ENCODE measurements at regions not wholly inside any gene's neighbourhood (a gene's known extent, or its start where the extent isn't known, plus 50 kb on each side); places are given as distances from the start of the nearest gene placed in this dataset.

DNA sequence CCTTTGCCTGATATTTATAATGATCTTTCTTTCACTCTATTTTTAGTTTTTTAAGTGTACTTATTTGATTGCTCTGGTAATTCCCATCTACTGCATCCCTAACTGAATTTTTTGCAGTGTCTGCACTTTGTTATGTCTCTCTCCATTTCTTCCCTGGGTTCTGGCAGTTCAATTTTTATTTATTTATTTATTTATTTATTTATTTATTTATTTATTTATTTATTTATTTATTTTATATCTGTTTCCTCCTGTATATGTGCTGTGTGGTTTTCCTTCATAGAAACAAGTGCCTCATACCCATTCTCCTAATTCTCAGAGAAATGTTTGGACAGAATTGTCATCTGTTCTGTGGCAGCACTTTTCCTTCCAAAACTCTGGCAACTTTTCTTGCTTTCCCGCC is 2370.8 kb upstream of the WWC1 start:
- no peak for DNase-seq

DNA sequence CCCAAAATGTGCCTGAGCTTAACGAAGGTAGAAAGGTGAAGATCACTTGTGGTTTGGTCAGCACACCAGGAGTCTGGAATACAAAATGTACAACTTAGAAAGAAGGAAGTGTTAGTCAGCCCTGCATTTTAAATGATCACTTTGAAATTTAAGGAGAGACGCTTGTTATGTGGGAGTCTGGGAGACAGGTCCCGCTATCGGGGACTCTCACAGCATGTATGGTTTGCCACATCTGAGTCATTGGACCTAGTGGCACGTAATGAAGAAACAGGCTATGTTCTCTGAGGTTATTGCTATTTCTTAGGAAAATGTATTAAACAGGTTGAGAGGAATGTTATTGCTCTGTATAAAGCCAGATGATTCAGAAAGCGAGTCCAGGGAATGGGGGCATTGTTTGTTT is 2362.5 kb upstream of the WWC1 start:
- no peak for DNase-seq

DNA sequence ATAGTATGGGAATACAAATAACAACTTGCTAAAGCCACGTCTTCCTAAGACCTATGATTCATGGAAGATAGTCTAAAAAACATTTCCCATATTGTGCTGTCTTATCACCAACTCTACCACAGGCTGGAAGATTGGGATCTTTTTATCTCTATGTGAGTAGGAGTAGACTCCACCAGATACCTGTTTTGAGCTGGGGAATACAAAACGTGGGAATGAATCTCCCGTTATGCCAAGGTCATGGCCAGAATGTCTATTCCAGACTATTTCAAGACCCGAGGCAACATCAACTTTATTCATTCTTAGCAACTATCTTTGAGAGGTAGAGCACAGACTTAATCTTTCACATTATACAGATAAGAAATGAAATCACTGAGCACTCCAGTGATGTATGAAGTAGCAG is 2350.9 kb upstream of the WWC1 start:
- DNase-seq: no peak

DNA sequence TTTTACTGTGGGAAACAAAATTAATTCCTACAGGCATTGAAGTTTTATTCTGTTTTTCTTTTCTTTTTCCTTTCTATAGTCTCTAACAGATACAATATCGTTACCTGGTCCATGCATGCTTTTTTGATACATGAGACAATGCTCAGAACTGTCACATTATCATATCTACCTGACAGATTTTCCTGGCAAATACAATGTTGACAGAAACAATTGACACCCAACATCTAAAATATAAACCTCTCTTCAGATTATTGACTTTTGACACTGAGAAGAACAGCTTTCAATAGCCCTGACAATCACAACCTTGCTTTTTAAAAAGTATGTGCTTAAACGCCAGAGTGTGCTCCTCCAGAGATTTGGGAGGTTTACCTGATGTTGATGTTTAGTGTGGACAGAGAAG is 2334.6 kb upstream of the WWC1 start:
- DNase-seq: no peak

DNA sequence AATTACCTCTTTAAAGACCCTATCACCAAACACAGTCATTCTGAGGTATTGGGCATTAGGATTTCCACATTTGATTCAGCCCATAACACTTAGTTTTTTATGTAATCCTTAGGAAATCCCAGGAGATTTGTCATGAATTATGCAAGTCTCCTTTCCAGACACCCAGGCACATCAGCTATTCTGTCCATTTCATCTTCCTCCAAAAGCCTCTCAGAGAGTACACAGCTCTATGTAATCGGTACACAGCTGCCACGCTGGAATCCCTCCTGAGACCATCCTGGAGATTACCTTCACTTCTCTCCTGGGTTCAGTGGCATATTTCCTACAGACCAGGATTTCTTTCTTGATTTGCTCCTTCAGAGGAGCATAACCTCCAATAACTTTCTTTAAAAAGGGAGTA is 2309.8 kb upstream of the WWC1 start:
- DNase-seq: no peak

DNA sequence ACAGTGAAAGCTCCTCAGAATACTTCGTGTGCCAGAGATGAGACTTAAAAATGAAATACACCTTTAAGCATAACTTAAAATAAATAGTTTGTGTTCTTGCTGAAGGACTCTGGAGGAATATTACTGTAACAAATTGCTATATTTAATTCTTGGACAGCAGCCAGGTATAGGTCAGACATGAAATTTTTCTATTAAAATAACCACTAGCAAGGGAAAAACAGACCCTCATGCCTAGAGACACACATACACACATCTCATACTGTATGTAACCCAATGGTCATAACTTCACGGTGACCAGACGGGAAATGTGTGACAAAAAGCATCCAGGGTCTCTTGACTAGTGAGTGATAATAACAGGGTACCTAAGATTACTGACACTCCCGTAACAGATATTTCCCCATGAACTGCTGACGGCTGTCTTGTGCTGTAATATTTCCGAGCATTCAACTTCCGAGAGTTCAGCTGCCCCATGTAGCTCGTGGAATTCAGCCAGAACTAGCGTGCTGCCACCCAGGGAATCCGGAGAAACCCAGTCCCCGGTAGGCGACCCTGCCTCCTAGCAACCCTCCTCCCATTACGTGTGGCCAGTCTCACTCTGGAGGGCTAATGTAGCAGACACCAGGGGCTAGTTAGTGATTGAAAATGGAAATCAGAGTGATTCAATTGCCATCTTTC is 2295.1 kb upstream of the WWC1 start:
- DNase-seq: no peak

DNA sequence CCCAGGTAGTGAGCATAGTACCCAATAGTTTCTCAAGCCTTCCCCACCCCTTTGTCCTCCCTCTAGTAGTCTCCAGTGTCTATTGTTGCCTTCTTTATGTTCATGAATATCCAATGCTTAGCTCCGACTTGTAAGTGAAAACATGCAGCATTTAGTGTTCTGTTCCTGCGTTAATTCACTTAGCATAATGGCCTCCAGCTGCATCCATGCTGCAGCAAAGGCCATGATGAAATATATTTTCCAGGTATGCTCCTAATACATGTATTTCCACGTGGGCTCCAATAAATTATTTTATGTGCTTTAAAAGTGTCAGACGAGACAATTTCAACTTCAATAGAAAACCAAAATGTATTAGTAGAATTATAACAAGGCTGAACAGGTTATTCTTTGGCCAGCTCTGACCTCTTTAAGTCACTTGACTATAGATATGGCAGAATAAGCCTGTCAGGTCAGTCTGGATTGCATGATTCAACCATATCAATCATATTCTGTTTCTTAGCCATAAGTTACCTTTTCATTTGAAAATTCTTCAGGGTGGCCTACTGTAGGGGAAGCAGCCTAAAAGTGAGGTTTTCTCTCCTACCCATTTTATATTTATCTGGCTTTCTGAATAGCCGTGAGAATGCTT is 2291.6 kb upstream of the WWC1 start:
- DNase-seq: no peak

DNA sequence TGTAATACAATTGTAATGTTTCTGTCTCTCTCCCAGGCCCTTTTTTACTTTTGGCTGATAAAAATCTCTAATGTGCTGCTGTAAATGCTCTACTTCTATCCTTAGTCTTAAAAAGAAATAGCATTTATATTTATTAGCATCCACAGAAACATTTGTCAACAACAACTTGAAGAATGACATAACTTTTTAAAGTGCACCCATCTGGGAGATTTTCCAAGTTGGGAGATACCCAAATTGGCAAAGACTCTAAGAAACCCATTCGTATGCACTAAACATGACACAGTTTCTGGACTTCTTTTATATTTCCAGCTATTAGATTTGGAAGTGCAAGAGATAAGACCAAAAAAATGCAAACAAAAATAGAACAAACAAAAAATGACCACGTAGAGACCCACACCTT is 2287.4 kb upstream of the WWC1 start:
- no peak for DNase-seq

DNA sequence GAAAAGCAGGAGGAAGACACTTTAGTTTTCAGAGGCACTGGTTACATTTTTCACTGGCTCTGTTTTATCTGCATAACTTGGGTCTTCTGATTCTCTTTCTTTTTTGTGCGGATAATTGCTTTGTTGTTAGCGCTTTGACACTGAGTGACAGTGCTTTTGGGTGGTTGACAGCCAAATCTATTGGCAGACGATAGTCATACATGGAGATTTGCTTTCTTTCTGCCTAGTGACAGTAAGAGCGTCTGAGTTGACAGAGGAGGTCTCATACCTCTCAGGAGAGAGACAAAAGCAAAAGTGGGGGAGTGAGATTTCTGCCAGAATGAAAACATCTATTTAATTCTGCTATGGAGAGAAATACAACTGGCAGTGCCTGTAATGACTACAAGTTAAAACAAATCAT is 2278.0 kb upstream of the WWC1 start:
- no peak for DNase-seq

DNA sequence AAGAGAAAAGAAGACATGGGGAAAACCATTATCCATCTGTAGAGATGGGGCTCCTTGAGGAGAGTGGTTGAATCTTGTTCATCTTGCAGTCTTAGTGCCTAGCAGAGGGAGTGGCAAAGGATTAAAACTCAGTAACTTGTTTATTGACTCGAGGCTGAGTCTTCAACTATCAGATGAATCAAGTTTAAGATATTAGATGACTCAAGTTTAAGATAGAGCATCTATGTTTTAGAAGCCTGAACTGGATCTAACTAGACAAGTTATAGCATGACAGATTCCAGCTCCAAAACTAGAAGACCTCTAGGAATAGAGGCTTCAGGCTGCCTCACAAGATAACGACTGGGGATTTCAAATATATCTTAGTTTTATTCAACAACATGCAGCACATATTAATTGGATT is 2277.2 kb upstream of the WWC1 start:
- no peak for DNase-seq

DNA sequence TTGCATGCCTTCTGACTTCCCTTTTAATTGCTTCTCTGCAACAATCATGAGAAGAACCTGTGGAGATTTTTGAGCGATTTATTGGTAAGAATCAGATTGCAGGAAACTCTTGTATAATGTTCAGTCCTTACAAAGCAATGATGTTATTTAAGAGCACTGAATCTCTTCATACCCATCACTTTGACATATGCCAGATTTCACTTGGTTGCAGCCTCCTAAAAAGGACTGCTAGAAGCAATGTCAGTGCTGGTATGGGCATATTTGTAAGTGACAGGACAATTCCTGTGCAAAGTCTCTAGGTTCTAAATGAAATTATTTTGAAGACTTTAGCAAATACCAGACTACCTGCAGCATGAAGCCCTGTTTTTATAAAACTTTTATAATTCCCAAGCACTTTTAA is 2272.7 kb upstream of the WWC1 start:
- no peak for DNase-seq

DNA sequence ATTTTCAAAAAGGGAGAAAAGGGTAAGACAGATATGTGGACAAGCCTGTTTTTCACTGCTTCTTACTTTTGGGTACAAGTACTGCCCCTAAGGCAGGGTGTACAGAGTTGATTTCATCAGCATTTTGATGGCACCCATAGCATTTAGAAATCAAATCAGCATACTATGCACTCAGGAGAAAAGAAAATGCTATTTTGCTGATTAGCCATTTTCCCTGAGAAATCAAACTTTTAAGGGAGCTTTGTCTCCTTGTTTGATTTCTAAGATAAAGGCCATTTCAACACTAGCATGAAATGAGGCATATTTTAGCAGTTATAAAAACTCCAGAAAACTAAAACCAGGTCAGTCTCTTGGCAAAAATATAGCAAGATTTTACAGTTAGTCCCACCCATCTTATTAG is 2269.4 kb upstream of the WWC1 start:
- no peak for DNase-seq

DNA sequence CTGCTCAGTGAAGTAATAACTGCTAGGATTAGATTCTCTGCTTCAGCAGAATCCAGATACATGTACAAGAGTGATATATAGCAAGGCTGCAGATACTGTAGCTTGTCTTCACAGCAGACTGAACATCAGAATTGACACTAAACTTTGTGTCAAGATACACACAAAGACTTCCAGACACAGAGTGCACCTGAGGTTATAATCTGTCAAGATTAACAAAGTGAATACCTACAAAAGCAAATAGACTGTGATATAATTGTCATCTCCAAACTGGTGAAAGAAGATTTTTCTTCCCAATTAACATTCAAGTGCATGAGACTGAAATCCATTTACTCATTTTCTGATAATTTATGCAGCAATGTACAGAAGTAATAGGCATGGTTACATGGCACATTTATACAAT is 2266.5 kb upstream of the WWC1 start:
- no peak for DNase-seq

DNA sequence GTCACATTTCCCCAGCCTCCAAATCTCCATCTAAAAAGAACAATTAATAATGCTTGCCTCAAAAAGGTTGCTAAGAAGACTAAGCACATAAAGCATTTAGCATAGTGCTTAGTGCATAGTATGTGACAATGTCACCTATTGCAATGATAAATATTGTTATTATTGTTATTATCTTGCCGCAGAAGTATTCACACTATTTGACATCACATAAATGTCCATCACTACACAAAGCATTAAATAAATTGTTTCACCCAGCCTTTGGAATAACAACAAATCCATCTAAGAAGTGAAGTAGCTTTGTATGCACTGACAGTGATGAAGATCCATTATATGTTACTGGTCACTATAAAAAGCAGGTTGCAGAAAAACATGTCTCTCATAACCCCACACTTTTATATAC is 2263.9 kb upstream of the WWC1 start:
- no peak for DNase-seq

DNA sequence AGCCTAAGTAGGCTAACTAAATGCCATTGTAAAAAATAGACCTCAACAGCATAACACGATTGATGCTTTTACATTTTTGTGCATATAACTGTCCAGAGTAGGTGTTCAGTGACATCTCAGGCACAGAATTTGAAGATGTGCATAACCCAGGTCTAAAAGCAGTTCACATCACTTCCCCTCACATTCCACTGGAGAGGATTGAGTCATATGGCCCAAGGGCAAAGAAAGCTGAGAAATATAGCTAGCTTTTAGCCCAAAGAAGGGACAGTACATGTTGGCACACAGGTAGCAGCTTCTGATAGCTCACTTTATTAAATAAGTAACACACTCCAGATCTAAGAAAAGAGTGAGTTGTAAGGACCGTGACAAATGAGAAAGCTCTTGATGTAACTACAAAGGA is 2259.5 kb upstream of the WWC1 start:
- DNase-seq: no peak

DNA sequence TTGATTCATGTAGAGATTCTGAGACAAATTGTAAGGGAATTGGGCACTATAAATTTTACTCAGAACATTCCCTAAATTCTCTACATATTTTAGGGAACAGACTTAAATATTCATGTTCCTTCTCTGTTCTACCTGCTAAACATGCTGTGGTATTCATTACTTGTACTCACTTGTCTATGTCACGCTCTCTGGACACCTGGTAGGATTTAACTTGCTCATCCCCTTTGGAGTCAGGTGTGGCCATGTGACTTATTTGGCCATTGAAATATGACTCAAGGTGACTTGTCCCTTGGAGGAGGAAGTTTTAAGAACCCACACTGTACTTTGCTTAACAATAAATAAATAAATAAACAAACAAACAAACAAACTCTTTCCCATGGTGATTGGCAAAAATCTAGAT is 2258.8 kb upstream of the WWC1 start:
- no peak for DNase-seq

DNA sequence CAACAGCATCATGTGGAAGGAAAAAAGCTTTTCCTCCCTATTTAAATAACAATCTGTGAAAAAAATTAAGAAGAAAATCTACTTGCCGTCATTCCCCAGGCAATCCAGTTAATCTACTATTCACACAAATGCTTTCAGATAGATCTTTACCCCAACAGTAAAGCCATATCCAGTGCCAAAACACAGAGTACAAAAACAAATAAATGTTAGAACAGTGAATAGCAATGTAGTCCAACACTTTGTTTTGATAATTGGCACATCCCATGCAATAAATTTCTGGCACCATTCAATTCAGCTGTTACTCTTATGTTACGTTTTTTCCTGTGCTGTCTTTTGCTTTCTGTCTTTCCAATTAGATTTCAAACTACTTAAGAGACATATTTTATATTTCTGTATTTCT is 2245.5 kb upstream of the WWC1 start:
- no peak for DNase-seq

DNA sequence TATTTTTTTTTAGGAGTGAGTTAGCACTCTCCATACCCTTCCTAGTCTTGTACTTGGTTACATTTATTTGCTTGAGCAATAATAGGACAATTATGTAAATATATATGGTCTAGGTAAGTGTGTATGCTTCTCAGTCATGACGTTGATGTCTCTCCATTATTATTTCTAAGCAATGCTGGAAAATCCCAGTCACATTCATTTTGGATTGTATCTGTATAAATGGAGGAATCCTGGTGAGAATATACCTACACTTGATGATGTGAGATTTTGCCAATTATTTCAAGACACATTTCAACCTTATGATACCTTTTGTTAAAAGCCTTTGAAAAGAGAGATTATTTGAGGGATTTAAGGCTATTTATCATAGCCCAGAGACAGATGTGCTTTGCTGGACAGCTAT is 2244.5 kb upstream of the WWC1 start:
- no peak for DNase-seq

DNA sequence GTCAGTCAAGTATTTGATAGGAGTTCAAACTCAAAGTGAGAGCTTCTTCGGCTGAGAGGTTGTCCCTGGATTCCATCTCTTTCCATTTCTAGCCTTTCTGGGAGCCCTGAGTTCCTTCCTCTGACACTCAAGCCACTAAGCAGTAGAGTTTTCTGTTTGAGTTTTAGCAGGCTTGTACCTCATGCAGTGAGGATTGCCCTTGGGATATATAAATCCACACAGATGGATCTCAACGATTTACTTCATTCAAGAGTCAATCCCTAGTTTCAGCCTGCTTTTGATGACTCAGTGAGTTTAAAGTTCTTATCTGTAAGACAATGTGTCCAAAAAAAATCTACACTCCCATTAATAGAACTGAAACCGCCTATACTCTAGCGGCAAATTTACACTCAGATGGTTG is 2240.9 kb upstream of the WWC1 start:
- DNase-seq: no peak

DNA sequence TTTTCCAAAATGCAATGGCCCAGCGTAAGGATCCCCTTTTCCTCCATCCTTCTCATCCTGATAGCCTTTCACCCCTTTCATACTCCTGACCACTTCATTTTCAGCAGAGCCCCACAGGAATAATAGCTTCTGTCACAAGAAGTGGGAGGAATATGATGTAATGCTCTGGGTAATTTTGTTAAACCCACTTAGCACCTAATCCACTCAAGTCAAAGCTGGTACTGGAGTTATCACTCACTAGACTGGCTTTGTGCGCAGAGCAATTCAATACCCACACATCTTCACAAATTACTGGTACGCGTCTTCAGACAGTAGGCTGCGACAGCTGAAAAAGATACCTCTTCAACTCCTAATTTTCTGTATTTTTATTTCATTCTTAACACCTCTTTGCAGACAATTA is 2232.8 kb upstream of the WWC1 start:
- DNase-seq: no peak

DNA sequence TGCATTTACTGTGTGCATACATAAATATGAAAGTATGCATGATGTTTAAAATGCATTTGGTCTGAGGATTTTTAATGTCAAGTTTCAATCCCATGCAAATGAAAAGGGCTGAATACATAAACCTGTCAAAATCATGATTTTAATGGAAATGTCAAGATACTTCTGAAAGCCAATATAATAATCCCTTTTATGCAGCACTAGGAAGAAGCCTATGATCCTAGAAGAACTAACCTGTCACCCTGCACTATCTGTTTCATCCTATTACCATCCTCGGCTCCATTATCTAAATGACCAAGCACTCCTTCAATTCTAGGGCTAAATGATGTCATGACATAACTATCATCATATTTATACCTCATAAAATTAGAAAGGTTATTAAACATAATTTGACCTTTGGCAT is 2229.4 kb upstream of the WWC1 start:
- DNase-seq: no peak

DNA sequence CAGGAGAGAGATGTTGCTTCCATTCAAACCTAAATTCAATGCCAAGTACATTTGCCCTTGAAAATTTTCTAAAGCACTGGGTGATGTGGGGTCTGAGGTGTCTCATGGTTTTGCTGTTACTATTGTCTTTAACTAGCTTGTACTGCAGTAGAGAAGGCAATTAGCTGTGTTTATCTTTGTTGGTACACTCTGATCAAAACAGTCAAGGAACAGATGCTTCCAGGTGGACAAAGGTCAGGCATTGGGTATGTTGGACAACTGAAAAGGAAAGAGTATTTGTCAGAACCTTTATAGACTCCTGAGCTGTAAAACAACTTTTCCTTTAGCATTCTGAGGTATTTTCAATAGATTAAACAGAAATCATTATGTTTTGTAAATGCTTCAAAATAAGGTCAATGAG is 2228.7 kb upstream of the WWC1 start:
- no peak for DNase-seq

DNA sequence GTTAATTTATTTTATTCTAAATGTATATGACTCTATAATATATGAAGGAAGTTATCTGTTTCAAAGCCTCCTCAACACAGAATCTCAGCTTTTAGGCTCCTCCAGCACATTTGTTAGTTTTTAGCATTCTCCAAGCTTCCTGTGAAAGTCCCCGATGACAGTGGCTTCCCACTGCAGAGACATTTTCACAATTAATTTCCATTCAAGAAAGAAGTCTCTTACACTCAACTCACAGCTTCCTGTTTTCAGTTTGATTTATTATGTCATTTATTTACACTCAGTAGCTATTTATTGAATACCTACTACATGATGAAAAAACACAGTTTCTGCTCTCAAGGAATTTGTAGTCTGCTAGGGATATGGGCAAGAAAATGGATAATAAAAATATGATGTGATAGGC is 2228.2 kb upstream of the WWC1 start:
- DNase-seq: no peak

DNA sequence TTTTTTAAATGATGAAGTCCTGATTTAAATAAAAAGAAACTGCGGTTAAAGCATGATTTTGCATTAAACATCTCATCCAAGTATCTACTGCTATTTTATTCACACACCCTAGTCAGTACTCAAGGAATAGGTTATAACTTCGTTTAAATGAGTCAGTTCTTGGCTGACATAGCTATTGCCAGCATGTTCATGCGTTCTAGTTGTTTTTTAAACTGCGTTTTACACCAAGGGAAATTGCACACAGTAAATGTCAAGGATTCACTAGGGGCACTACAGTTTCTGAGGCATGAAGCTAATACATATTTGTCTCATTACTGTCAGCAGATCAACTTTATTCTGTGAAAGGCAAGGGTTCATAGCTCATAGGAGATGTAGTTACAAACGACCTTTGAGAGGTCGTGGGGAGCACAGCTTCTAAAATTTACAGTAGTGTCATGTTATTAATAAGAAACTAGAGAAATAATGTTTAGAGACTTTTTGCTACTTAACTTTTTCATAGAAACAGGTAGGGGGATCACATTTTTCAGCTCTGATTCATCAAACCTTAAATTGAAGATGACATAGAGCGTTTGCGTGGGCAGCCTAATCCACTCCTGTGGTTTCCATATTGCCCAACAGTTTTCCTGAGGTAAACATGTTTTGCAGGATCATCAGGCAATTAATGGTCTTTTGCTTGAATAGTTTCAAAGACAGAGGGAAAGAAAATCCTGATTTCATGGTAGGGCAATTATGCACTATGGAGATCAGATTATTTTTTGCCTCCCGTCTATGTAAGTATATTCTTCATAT is 2222.7 kb upstream of the WWC1 start:
- DNase-seq: no peak
